Trophoblast cell (in vitro differentiated cells and primary cell): ENCODE measurements at regions not wholly inside any gene's neighbourhood (a gene's known extent, or its start where the extent isn't known, plus 50 kb on each side); places are given as distances from the start of the nearest gene placed in this dataset.

Experiments used
- DNase-seq, 2 donors: peaks; one replicate each; pipeline ENCODE4 v3.0.0-alpha.2; 2016
- H2AFZ ChIP-seq: 2 replicates; pipeline ENCODE4 v1.6.1; 2013; ENCODE audit warnings: low read length, moderate library complexity, mild to moderate bottlenecking; ENCODE audit not compliant: insufficient read depth, poor library complexity
- H2AK5ac ChIP-seq: 2 replicates; pipeline ENCODE4 v1.6.1; 2013; ENCODE audit warnings: mild to moderate bottlenecking, low read length
- H2BK120ac ChIP-seq: 2 replicates; pipeline ENCODE4 v1.6.1; 2013; ENCODE audit warnings: low read length, mild to moderate bottlenecking, moderate library complexity; ENCODE audit not compliant: insufficient read depth, poor library complexity
- H2BK12ac ChIP-seq: 2 replicates; pipeline ENCODE4 v1.6.1; 2013; ENCODE audit warnings: mild to moderate bottlenecking, low read length, moderate library complexity
- H2BK5ac ChIP-seq: 2 replicates; pipeline ENCODE4 v1.6.1; 2013; ENCODE audit warnings: low read length, low read depth, moderate library complexity, mild to moderate bottlenecking; ENCODE audit not compliant: poor library complexity
- H3K14ac ChIP-seq: 2 replicates; pipeline ENCODE4 v1.6.1; 2013; ENCODE audit warnings: mild to moderate bottlenecking, low read length
- H3K18ac ChIP-seq: 2 replicates; pipeline ENCODE4 v1.6.1; 2013; ENCODE audit warnings: mild to moderate bottlenecking, low read length
- H3K23ac ChIP-seq: 2 replicates; pipeline ENCODE4 v1.6.1; 2013; ENCODE audit warnings: low read length
- H3K27ac ChIP-seq: 2 replicates; pipeline ENCODE4 v1.5.1; 2013; ENCODE audit warnings: low read depth, mild to moderate bottlenecking, inconsistent platforms, low read length, moderate library complexity
- H3K27me3 ChIP-seq: 2 replicates; pipeline ENCODE4 v1.6.1; 2013; ENCODE audit warnings: inconsistent platforms, mild to moderate bottlenecking, low read length, moderate library complexity; ENCODE audit not compliant: insufficient read depth
- H3K36me3 ChIP-seq, 2 experiments: 1 replicate in 1 of 2; 2 replicates in 1 of 2; pipeline ENCODE4 v1.6.1; 2013; ENCODE audit warnings: low read length in 2 of 2, mild to moderate bottlenecking in 2 of 2, moderate library complexity in 1 of 2; ENCODE audit not compliant: insufficient read depth in 2 of 2, control insufficient read depth in 1 of 2
- H3K4ac ChIP-seq: 2 replicates; pipeline ENCODE4 v1.6.1; 2013; ENCODE audit warnings: low read depth, mild to moderate bottlenecking, low read length, moderate library complexity
- H3K4me1 ChIP-seq, 2 experiments: 1 replicate in 1 of 2; 2 replicates in 1 of 2; pipeline ENCODE4 v1.6.1; 2013; ENCODE audit warnings: low read length in 2 of 2, mild to moderate bottlenecking in 2 of 2, moderate library complexity in 1 of 2; ENCODE audit not compliant: insufficient read depth in 2 of 2, control insufficient read depth in 1 of 2
- H3K4me2 ChIP-seq: 2 replicates; pipeline ENCODE4 v1.6.1; 2013; ENCODE audit warnings: inconsistent platforms, mild to moderate bottlenecking, low read length, moderate library complexity
- H3K4me3 ChIP-seq: 2 replicates; pipeline ENCODE4 v1.5.1; 2013; ENCODE audit warnings: mild to moderate bottlenecking, low read depth, low read length, inconsistent platforms
- H3K79me1 ChIP-seq: one replicate; pipeline ENCODE4 v1.6.1; 2013; ENCODE audit warnings: low read length
- H3K79me2 ChIP-seq: 2 replicates; pipeline ENCODE4 v1.6.1; 2013; ENCODE audit warnings: low read length, mild to moderate bottlenecking; ENCODE audit not compliant: control insufficient read depth, insufficient read depth, poor library complexity
- H3K9ac ChIP-seq: 2 replicates; pipeline ENCODE4 v1.6.1; 2013; ENCODE audit warnings: mild to moderate bottlenecking, low read length
- H3K9me3 ChIP-seq: 2 replicates; pipeline ENCODE4 v1.6.1; 2013; ENCODE audit warnings: low read depth, mild to moderate bottlenecking, control low read depth, inconsistent platforms, low read length; ENCODE audit not compliant: insufficient read depth
- H4K12ac ChIP-seq: 2 replicates; pipeline ENCODE4 v1.6.1; 2013; ENCODE audit warnings: low read depth, mild to moderate bottlenecking, low read length, moderate library complexity
- H4K8ac ChIP-seq: 2 replicates; pipeline ENCODE4 v1.6.1; 2013; ENCODE audit warnings: low read depth, mild to moderate bottlenecking, low read length, moderate library complexity
- H4K91ac ChIP-seq: one replicate; pipeline ENCODE4 v1.6.1; 2013; ENCODE audit warnings: low read depth, mild to moderate bottlenecking, low read length, moderate library complexity
- WGBS: extraction: QIAGEN DNeasy Blood & Tissue Kit; methylation state at CpG from one replicate; pipeline ENCODE4 v1.1.7; 2013; ENCODE audit warnings: missing lambda C conversion rate; ENCODE audit not compliant: insufficient read length, insufficient coverage; ENCODE audit errors: extremely low coverage; 5-methylcytosine and 5-hydroxymethylcytosine counted together

- no peak overlapping the region for H2AK5ac ChIP-seq
- H4K12ac ChIP-seq = no peak overlapping the region
- no peak overlapping the region for H3K18ac ChIP-seq
- DNase-seq = no peak
- WGBS = no CpG with 5 or more reads among the region's 3 CpGs
- H3K27ac ChIP-seq = no peak overlapping the region
- no peak overlapping the region for H2BK12ac ChIP-seq
- no peak overlapping the region for H3K9ac ChIP-seq
- no peak overlapping the region for H2AFZ ChIP-seq
- H4K91ac ChIP-seq = no peak overlapping the region
- H3K14ac ChIP-seq = no peak overlapping the region
- H3K27me3 ChIP-seq = no peaks in the 10 kb centered on the region
- H3K4ac ChIP-seq = no peak overlapping the region
- H3K79me1 ChIP-seq = no peaks in the 10 kb centered on the region
- H3K79me2 ChIP-seq = no peaks in the 10 kb centered on the region
- no peak overlapping the region for H3K4me2 ChIP-seq
- H3K36me3 ChIP-seq = no peaks in the 10 kb centered on the region
- no peaks in the 10 kb centered on the region for H3K4me1 ChIP-seq
- H3K9me3 ChIP-seq = peaks cover 3% of the 10 kb centered on the region
- H2BK120ac ChIP-seq = no peak overlapping the region
- H2BK5ac ChIP-seq = no peak overlapping the region
- no peak overlapping the region for H3K4me3 ChIP-seq
- H4K8ac ChIP-seq = no peak overlapping the region
- H3K23ac ChIP-seq = no peak overlapping the region
Measured at GRCh38 chr13:92972751-92973150, 253.9 kb upstream of the GPC6 start.

- Histone ChIP-seq H2BK5ac (no peak overlapping the region), H4K12ac (no peak overlapping the region), H2AFZ (no peak overlapping the region), H4K91ac (no peak overlapping the region), H2BK120ac (no peak overlapping the region), H3K4me3 (no peak overlapping the region), H3K23ac (no peak overlapping the region), H3K79me2 (no peaks in the 10 kb centered on the region), H3K4ac (no peak overlapping the region), H3K4me1 (no peaks in the 10 kb centered on the region), H3K18ac (no peak overlapping the region), H2AK5ac (no peak overlapping the region), H3K14ac (no peak overlapping the region), H2BK12ac (no peak overlapping the region), H3K9me3 (peaks cover 3% of the 10 kb centered on the region), H3K27ac (no peak overlapping the region), H3K79me1 (no peaks in the 10 kb centered on the region), H3K4me2 (no peak overlapping the region), H4K8ac (no peak overlapping the region), H3K9ac (no peak overlapping the region), H3K36me3 (no peaks in the 10 kb centered on the region), H3K27me3 (no peaks in the 10 kb centered on the region)
- no peak for DNase-seq
- WGBS = no CpG with 5 or more reads among the region's 8 CpGs
Measured at GRCh38 chr13:92974905-92975429, 251.6 kb upstream of the GPC6 start.

GRCh38 chr13:92976657-92977056, 249.9 kb upstream of the GPC6 start:
- no peak overlapping the region for H2AK5ac ChIP-seq
- H3K4ac ChIP-seq = no peak overlapping the region
- H2BK12ac ChIP-seq = no peak overlapping the region
- H3K27me3 ChIP-seq = no peaks in the 10 kb centered on the region
- no peak overlapping the region for H3K18ac ChIP-seq
- no peak overlapping the region for H3K23ac ChIP-seq
- no peak overlapping the region for H2AFZ ChIP-seq
- no peak overlapping the region for H2BK5ac ChIP-seq
- no peak overlapping the region for H4K8ac ChIP-seq
- H3K4me2 ChIP-seq = no peak overlapping the region
- H3K4me1 ChIP-seq = no peaks in the 10 kb centered on the region
- DNase-seq = no peak
- no peak overlapping the region for H4K91ac ChIP-seq
- no peak overlapping the region for H3K4me3 ChIP-seq
- no peaks in the 10 kb centered on the region for H3K36me3 ChIP-seq
- H3K14ac ChIP-seq = no peak overlapping the region
- H3K9ac ChIP-seq = no peak overlapping the region
- H3K79me1 ChIP-seq = no peaks in the 10 kb centered on the region
- no peak overlapping the region for H3K27ac ChIP-seq
- H2BK120ac ChIP-seq = no peak overlapping the region
- no peak overlapping the region for H4K12ac ChIP-seq
- peaks cover 3% of the 10 kb centered on the region for H3K9me3 ChIP-seq
- H3K79me2 ChIP-seq = no peaks in the 10 kb centered on the region

GRCh38 chr13:92984151-92984550, 242.5 kb upstream of the GPC6 start:
- Histone ChIP-seq H3K27me3 (no peaks in the 10 kb centered on the region), H3K9ac (no peak overlapping the region), H3K18ac (no peak overlapping the region), H2BK120ac (no peak overlapping the region), H3K4ac (no peak overlapping the region), H3K4me3 (no peak overlapping the region), H3K9me3 (no peaks in the 10 kb centered on the region), H3K79me1 (no peaks in the 10 kb centered on the region), H4K8ac (no peak overlapping the region), H3K36me3 (no peaks in the 10 kb centered on the region), H3K23ac (no peak overlapping the region), H4K91ac (no peak overlapping the region), H2AFZ (no peak overlapping the region), H3K79me2 (no peaks in the 10 kb centered on the region), H3K4me2 (no peak overlapping the region), H3K14ac (no peak overlapping the region), H2BK5ac (no peak overlapping the region), H2AK5ac (no peak overlapping the region), H3K27ac (no peak overlapping the region), H4K12ac (no peak overlapping the region), H2BK12ac (no peak overlapping the region), H3K4me1 (no peaks in the 10 kb centered on the region)
- WGBS = no CpG with 5 or more reads among the region's 2 CpGs
- DNase-seq = no peak
